Esophagus muscularis mucosa (tissue), 3 donors: ENCODE measurements at regions not wholly inside any gene's neighbourhood (a gene's known extent, or its start where the extent isn't known, plus 50 kb on each side); places are given as distances from the start of the nearest gene placed in this dataset.

Experiments
- POLR2AphosphoS5 ChIP-seq, 2 donors: sonication (generic); formaldehyde crosslinking; IDR thresholded peaks; one replicate each; pipeline ENCODE4 v1.6.1; 2017; ENCODE audit warnings: antibody characterized with exemption in 2 of 2
- TF ChIP-seq, protein P1 (sequence below), 3 experiments: fragments of 200-600 bp in 2 of 3; fragments of 450-650 bp in 1 of 3; sonication (generic) in 2 of 3; IDR thresholded peaks; one replicate each; pipeline ENCODE4 v1.5.1; 2017 to 2019; ENCODE audit warnings: antibody characterized with exemption in 3 of 3, mild to moderate bottlenecking in 2 of 3, moderate library complexity in 1 of 3

DNA sequence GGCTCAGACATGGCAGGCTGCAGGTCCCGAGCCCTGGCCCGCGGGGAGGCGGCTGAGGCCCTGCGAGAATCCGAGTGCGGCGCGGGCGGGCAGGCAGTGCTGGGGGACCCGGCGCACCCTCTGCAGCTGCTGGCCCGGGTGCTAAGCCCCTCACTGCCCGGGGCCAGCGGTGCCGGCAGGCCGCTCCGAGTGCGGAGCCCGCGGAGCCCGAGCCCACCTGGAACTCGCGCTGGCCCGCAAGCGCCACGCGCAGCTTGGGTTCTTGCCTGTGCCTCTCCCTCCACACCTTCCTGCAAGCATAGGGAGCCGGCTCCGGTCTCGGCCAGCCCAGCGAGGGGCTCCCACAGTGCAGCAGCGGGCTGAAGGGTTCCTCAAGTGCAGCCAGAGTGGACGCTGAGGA lies 97.5 kb downstream of the QDPR start:
- TF ChIP-seq, protein P1, sequence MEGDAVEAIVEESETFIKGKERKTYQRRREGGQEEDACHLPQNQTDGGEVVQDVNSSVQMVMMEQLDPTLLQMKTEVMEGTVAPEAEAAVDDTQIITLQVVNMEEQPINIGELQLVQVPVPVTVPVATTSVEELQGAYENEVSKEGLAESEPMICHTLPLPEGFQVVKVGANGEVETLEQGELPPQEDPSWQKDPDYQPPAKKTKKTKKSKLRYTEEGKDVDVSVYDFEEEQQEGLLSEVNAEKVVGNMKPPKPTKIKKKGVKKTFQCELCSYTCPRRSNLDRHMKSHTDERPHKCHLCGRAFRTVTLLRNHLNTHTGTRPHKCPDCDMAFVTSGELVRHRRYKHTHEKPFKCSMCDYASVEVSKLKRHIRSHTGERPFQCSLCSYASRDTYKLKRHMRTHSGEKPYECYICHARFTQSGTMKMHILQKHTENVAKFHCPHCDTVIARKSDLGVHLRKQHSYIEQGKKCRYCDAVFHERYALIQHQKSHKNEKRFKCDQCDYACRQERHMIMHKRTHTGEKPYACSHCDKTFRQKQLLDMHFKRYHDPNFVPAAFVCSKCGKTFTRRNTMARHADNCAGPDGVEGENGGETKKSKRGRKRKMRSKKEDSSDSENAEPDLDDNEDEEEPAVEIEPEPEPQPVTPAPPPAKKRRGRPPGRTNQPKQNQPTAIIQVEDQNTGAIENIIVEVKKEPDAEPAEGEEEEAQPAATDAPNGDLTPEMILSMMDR (IDR thresholded peaks at IDR 0.05) = no peak
- TF ChIP-seq POLR2AphosphoS5 (IDR thresholded peaks at IDR 0.05) = no peak
